H1 (cell line): ENCODE measurements at regions not wholly inside any gene's neighbourhood (a gene's known extent, or its start where the extent isn't known, plus 50 kb on each side); places are given as distances from the start of the nearest gene placed in this dataset.

Experiments
- CTCF ChIA-PET: fragments of 300-600 bp; sonication (Branson Sonifier 250); formaldehyde crosslinking; loops from one replicate; lab custom pipeline; 2021; ENCODE audit not compliant: partially characterized antibody; lab: Charles Lee
- POLR2A ChIA-PET: fragments of 300-600 bp; sonication (Branson Sonifier 250); formaldehyde crosslinking; loops from one replicate; lab custom pipeline; 2021; ENCODE audit warnings: inconsistent platforms; ENCODE audit not compliant: partially characterized antibody; lab: Charles Lee
- DNase-seq, 2 experiments: peaks; one replicate each; pipeline versions ENCODE4 v3.0.0 to v3.0.0-alpha.2; 2010 to 2022; ENCODE audit warnings: low spot score in 2 of 2, low read depth in 1 of 2, mixed read lengths in 1 of 2
- FAIRE-seq: peaks from 2 replicates; lab custom pipeline; 2011; peaks lifted over from hg19 to GRCh38; lab: Jason Lieb, UNC
- H2AFZ ChIP-seq: 2 replicates; pipeline ENCODE4 v1.8.1; 2012; ENCODE audit warnings: low read length, inconsistent platforms
- H2AK5ac ChIP-seq: 2 replicates; pipeline ENCODE4 v1.6.1; 2013; ENCODE audit warnings: low read depth, low read length
- H2BK120ac ChIP-seq: replicated peaks from 2 replicates; pipeline ENCODE3; 2013; ENCODE audit warnings: low read depth, low read length, inconsistent platforms
- H2BK12ac ChIP-seq: 2 replicates; pipeline ENCODE4 v1.6.1; 2013; ENCODE audit warnings: low read depth, low read length
- H2BK15ac ChIP-seq: 2 replicates; pipeline ENCODE4 v1.6.1; 2013; ENCODE audit warnings: low read length
- H2BK20ac ChIP-seq: 2 replicates; pipeline ENCODE4 v1.6.1; 2013; ENCODE audit warnings: low read length
- H2BK5ac ChIP-seq: 2 replicates; pipeline ENCODE4 v1.6.1; 2013; ENCODE audit warnings: low read depth, low read length
- H3K14ac ChIP-seq: 2 replicates; pipeline ENCODE4 v1.6.1; 2013; ENCODE audit warnings: inconsistent platforms; ENCODE audit not compliant: insufficient read length
- H3K18ac ChIP-seq: 2 replicates; pipeline ENCODE4 v1.6.1; 2013; ENCODE audit warnings: low read length; ENCODE audit errors: extremely low read depth
- H3K23ac ChIP-seq: 2 replicates; pipeline ENCODE4 v1.6.1; 2013; ENCODE audit warnings: inconsistent platforms; ENCODE audit not compliant: insufficient read length
- H3K23me2 ChIP-seq: 2 replicates; pipeline ENCODE4 v1.6.1; 2013; ENCODE audit warnings: low read depth, low read length
- H3K27ac ChIP-seq: 2 replicates; pipeline ENCODE4 v1.6.1; 2011; ENCODE audit warnings: low read depth, low read length, inconsistent platforms
- H3K27me3 ChIP-seq, 4 experiments: replicated peaks in 1 of 4; 1 replicate in 1 of 4; 2 replicates in 3 of 4; pipeline versions ENCODE4 v1.6.1 to v1.8.1; 2011 to 2013; ENCODE audit warnings: low read length in 3 of 4, mild to moderate bottlenecking in 3 of 4, inconsistent platforms in 2 of 4, mixed read lengths in 2 of 4, moderate library complexity in 1 of 4; ENCODE audit not compliant: control insufficient read depth in 3 of 4, insufficient read depth in 3 of 4; ENCODE audit errors: extremely low read depth in 1 of 4
- H3K36me3 ChIP-seq, 4 experiments: 2 replicates each; pipeline versions ENCODE4 v1.6.1 to v1.8.1; 2011 to 2013; ENCODE audit warnings: mild to moderate bottlenecking in 4 of 4, low read length in 3 of 4, moderate library complexity in 2 of 4, control low read depth in 1 of 4, inconsistent platforms in 1 of 4; ENCODE audit not compliant: insufficient read depth in 4 of 4, control insufficient read depth in 2 of 4
- H3K4ac ChIP-seq: replicated peaks from 2 replicates; pipeline ENCODE3; 2013; ENCODE audit warnings: low read length, low read depth, mixed read lengths, inconsistent platforms; ENCODE audit not compliant: insufficient read length
- H3K4me1 ChIP-seq, 4 experiments: replicated peaks in 1 of 4; 1 replicate in 1 of 4; 2 replicates in 3 of 4; pipeline versions ENCODE4 v1.6.1 to v1.8.1; 2011 to 2013; ENCODE audit warnings: low read length in 3 of 4, inconsistent platforms in 2 of 4, mixed read lengths in 1 of 4; ENCODE audit not compliant: insufficient read depth in 4 of 4, control insufficient read depth in 3 of 4
- H3K4me2 ChIP-seq, 2 experiments: 2 replicates each; pipeline versions ENCODE4 v1.6.1 to v1.8.1; 2011 to 2013; ENCODE audit warnings: low read depth in 2 of 2, low read length in 2 of 2, control low read depth in 1 of 2, inconsistent platforms in 1 of 2, mild to moderate bottlenecking in 1 of 2; ENCODE audit not compliant: insufficient read depth in 1 of 2
- H3K4me3 ChIP-seq, 4 experiments: fragments of 200-600, 300-600 bp in 1 of 4; sonication (generic), shearing (Covaris generic), sonication (Bioruptor Twin) in 1 of 4; 2 replicates each; pipeline versions ENCODE4 v1.5.1 to v1.8.1; 2011 to 2016; ENCODE audit warnings: low read length in 4 of 4, low read depth in 3 of 4, control low read depth in 2 of 4, inconsistent platforms in 2 of 4, mild to moderate bottlenecking in 2 of 4, mixed read lengths in 1 of 4, moderate library complexity in 1 of 4; ENCODE audit not compliant: insufficient read depth in 2 of 4; ENCODE audit errors: extremely low read depth in 1 of 4
- H3K56ac ChIP-seq: replicated peaks from 2 replicates; pipeline ENCODE3; 2013; ENCODE audit warnings: low read depth, mild to moderate bottlenecking, mixed read lengths, low read length, inconsistent platforms; ENCODE audit not compliant: insufficient read length
- H3K79me1 ChIP-seq: 2 replicates; pipeline ENCODE4 v1.6.1; 2013; ENCODE audit warnings: low read depth, low read length, control low read depth
- H3K79me2 ChIP-seq, 2 experiments: 2 replicates each; pipeline versions ENCODE4 v1.6.1 to v1.8.1; 2012 to 2013; ENCODE audit warnings: low read length in 2 of 2, mild to moderate bottlenecking in 2 of 2, inconsistent platforms in 1 of 2; ENCODE audit not compliant: insufficient read depth in 2 of 2, control insufficient read depth in 1 of 2
- H3K9ac ChIP-seq, 4 experiments: replicated peaks in 1 of 4; 1 replicate in 1 of 4; 2 replicates in 3 of 4; pipeline versions ENCODE4 v1.6.1 to v1.8.1; 2011 to 2013; ENCODE audit warnings: low read depth in 3 of 4, low read length in 3 of 4, control low read depth in 2 of 4, mild to moderate bottlenecking in 2 of 4, moderate library complexity in 2 of 4, inconsistent platforms in 1 of 4; ENCODE audit errors: extremely low read depth in 1 of 4
- H3K9me3 ChIP-seq, 2 experiments: 2 replicates each; pipeline versions ENCODE4 v1.6.1 to v1.8.1; 2012 to 2013; ENCODE audit warnings: mild to moderate bottlenecking in 2 of 2, moderate library complexity in 2 of 2, control low read depth in 1 of 2, inconsistent platforms in 1 of 2, low read depth in 1 of 2, low read length in 1 of 2, mixed read lengths in 1 of 2; ENCODE audit not compliant: insufficient read depth in 2 of 2
- H4K20me1 ChIP-seq, 2 experiments: replicated peaks in 1 of 2; 2 replicates each; pipeline versions ENCODE3 to v1.8.1; 2011 to 2013; ENCODE audit warnings: inconsistent platforms in 2 of 2, low read length in 2 of 2, mild to moderate bottlenecking in 1 of 2; ENCODE audit not compliant: insufficient read depth in 2 of 2, control insufficient read depth in 1 of 2
- H4K5ac ChIP-seq: 2 replicates; pipeline ENCODE4 v1.6.1; 2013; ENCODE audit warnings: low read length, low read depth, mixed read lengths, inconsistent platforms; ENCODE audit not compliant: insufficient read length
- H4K8ac ChIP-seq: 2 replicates; pipeline ENCODE4 v1.8.0; 2013; ENCODE audit warnings: mild to moderate bottlenecking, moderate library complexity, low read length, inconsistent platforms; ENCODE audit not compliant: insufficient read depth; ENCODE audit errors: extremely low read depth
- H4K91ac ChIP-seq: replicated peaks from 2 replicates; pipeline ENCODE3; 2013; ENCODE audit warnings: low read length, mixed read lengths, inconsistent platforms; ENCODE audit not compliant: insufficient read length
- EZH2 ChIP-seq: fragments of 200-600 bp; sonication (generic); IDR thresholded peaks from 2 replicates; pipeline ENCODE4 v1.7.1; 2012; ENCODE audit warnings: low read depth, mild to moderate bottlenecking, moderate library complexity, low read length, inconsistent platforms; ENCODE audit not compliant: severe bottlenecking
- MAFK ChIP-seq: IDR thresholded peaks from 2 replicates; pipeline ENCODE4 v1.6.1; 2012; ENCODE audit warnings: low read depth, mild to moderate bottlenecking, improper control_type of control experiment, low read length
- WGBS, 2 experiments: shearing (Covaris generic) in 1 of 2; methylation state at CpG; one replicate each; pipeline versions ENCODE4 v1.1.6 to v1.1.7; 2013 to 2015; ENCODE audit warnings: low lambda C conversion rate in 2 of 2, mixed read lengths in 2 of 2, inconsistent platforms in 1 of 2, low coverage in 1 of 2, missing lambda C conversion rate in 1 of 2; ENCODE audit not compliant: insufficient replicate concordance in 2 of 2, insufficient coverage in 1 of 2, insufficient read length in 1 of 2; ENCODE audit errors: extremely low coverage in 1 of 2, missing lambda C conversion rate in 1 of 2; 5-methylcytosine and 5-hydroxymethylcytosine counted together

- H3K23ac ChIP-seq: no peak overlapping the region
- H3K9ac ChIP-seq: no peak overlapping the region
- no peak overlapping the region for H3K4ac ChIP-seq
- H2BK12ac ChIP-seq: no peak overlapping the region
- H4K8ac ChIP-seq: peak overlapping the region; percentile 58; the same call in 1 of the 2 replicates
- H3K27ac ChIP-seq: no peak overlapping the region
- H3K4me1 ChIP-seq: peaks cover 0 to 8% (median 1%) of the 10 kb centered on the region in 4 experiments; a peak in 3 of 7 replicates
- ChIA-PET CTCF (interaction anchor here (1.2 kb wide), 1 partner anchor 156 kb away, joined by 3 read pairs; no protein-coding TSS in a partner anchor), POLR2A (no interaction called here)
- H3K23me2 ChIP-seq: no peaks in the 10 kb centered on the region
- H3K18ac ChIP-seq: no peak overlapping the region
- no peaks in the 10 kb centered on the region for H3K36me3 ChIP-seq
- no peaks in the 10 kb centered on the region for H4K20me1 ChIP-seq
- H3K4me3 ChIP-seq: no peak overlapping the region
- no peak overlapping the region for H2AK5ac ChIP-seq
- H4K5ac ChIP-seq: no peak overlapping the region
- TF ChIP-seq EZH2 (no peak), MAFK (no peak)
- no peak overlapping the region for H3K14ac ChIP-seq
- no peaks in the 10 kb centered on the region for H3K79me2 ChIP-seq
- H2BK120ac ChIP-seq: no peak overlapping the region
- H2BK15ac ChIP-seq: no peak overlapping the region
- no peak for DNase-seq
- no peak overlapping the region for H2AFZ ChIP-seq
- 83% methylated on average over 10 of the region's 10 CpGs; no CpG with 5 or more reads in 1 of the 2 experiments for WGBS, 2 experiments
- FAIRE-seq: no peak
- H3K79me1 ChIP-seq: no peaks in the 10 kb centered on the region
- H4K91ac ChIP-seq: no peak overlapping the region
- H2BK5ac ChIP-seq: no peak overlapping the region
- H2BK20ac ChIP-seq: no peak overlapping the region
- no peak overlapping the region for H3K56ac ChIP-seq
- no peaks in the 10 kb centered on the region for H3K9me3 ChIP-seq
- no peaks in the 10 kb centered on the region; a peak in 1 of 7 replicates for H3K27me3 ChIP-seq
- H3K4me2 ChIP-seq: no peak overlapping the region
These were observed 152.5 kb downstream of the CEBPB start for GRCh38 chr20:50343125-50343489.
